GM12878 (cell line): ENCODE measurements at regions not wholly inside any gene's neighbourhood (a gene's known extent, or its start where the extent isn't known, plus 50 kb on each side); places are given as distances from the start of the nearest gene placed in this dataset.

Experiments
- ATAC-seq: fragments of 200-7000 bp; cut with Tn5 transposase; 3 replicates; pipeline ENCODE4 v1.9.1; 2020; ENCODE audit warnings: mild to moderate bottlenecking, moderate library complexity
- BruUV-seq: library from RNA; stranded (reverse); fragments of 400-500 nt; replicated peaks from 2 replicates; lab custom pipeline; 2021; lab: Mats Ljungman, UMichigan
- CTCF ChIA-PET: fragments of 300-600 bp; sonication (Branson Sonifier 250); formaldehyde crosslinking; extraction: SDS; loops from one replicate; lab custom pipeline; 2021; ENCODE audit warnings: inconsistent platforms; lab: Yijun Ruan, JAX
- POLR2A ChIA-PET: fragments of 350-600 bp; formaldehyde crosslinking; extraction: SDS; loops from one replicate; lab custom pipeline; 2021; ENCODE audit warnings: inconsistent platforms; lab: Charles Lee
- RAD21 ChIA-PET: fragments of 300-600 bp; sonication (Branson Sonifier 250); formaldehyde crosslinking; loops from one replicate; lab custom pipeline; 2023; ENCODE audit warnings: antibody characterized with exemption; ENCODE audit not compliant: unreplicated experiment; lab: Charles Lee
- SMC1A ChIA-PET: fragments of 300-600 bp; sonication (Branson Sonifier 250); formaldehyde crosslinking; loops from one replicate; lab custom pipeline; 2023; ENCODE audit not compliant: unreplicated experiment, uncharacterized antibody; lab: Charles Lee
- DNase-seq: peaks from one replicate; pipeline ENCODE4 v3.0.0-alpha.2; 2011; ENCODE audit warnings: low read depth, low spot score
- FAIRE-seq: peaks from 3 replicates; lab custom pipeline; 2011; peaks lifted over from hg19 to GRCh38; lab: Jason Lieb, UNC
- H2AFZ ChIP-seq: 2 replicates; pipeline ENCODE4 v1.6.0; 2011; ENCODE audit warnings: low read depth, low read length, control low read depth; ENCODE audit not compliant: control insufficient read depth
- H3K27ac ChIP-seq: 2 replicates; pipeline ENCODE4 v1.5.1; 2011; ENCODE audit warnings: control low read depth; ENCODE audit not compliant: control insufficient read depth, insufficient read depth
- H3K27me3 ChIP-seq, 2 experiments: replicated peaks in 1 of 2; 2 replicates each; pipeline versions ENCODE4 v1.6.0 to v1.6.1; 2011; ENCODE audit warnings: low read length in 1 of 2; ENCODE audit not compliant: control insufficient read depth in 2 of 2, insufficient read depth in 2 of 2
- H3K36me3 ChIP-seq, 2 experiments: 2 replicates each; pipeline ENCODE4 v1.5.1; 2011; ENCODE audit warnings: low read length in 1 of 2; ENCODE audit not compliant: control insufficient read depth in 2 of 2, insufficient read depth in 2 of 2
- H3K4me1 ChIP-seq: 2 replicates; pipeline ENCODE4 v1.6.1; 2011; ENCODE audit warnings: mild to moderate bottlenecking, low read length, moderate library complexity, mixed read lengths; ENCODE audit not compliant: control insufficient read depth, insufficient read depth
- H3K4me2 ChIP-seq: 2 replicates; pipeline ENCODE4 v1.6.0; 2011; ENCODE audit warnings: control low read depth; ENCODE audit not compliant: control insufficient read depth, insufficient read depth
- H3K4me3 ChIP-seq: fragments of 200-600 bp; sonication (generic); 2 replicates; pipeline ENCODE4 v1.5.1; 2016
- H3K79me2 ChIP-seq: 2 replicates; pipeline ENCODE4 v1.6.0; 2011; ENCODE audit warnings: low read length; ENCODE audit not compliant: control insufficient read depth, insufficient read depth
- H3K9ac ChIP-seq: 2 replicates; pipeline ENCODE4 v1.8.0; 2011; ENCODE audit warnings: low read length, control low read depth, mixed read lengths; ENCODE audit not compliant: control insufficient read depth, insufficient read depth
- H3K9me3 ChIP-seq: replicated peaks from 3 replicates; pipeline ENCODE4 v1.5.1; 2011; ENCODE audit warnings: mild to moderate bottlenecking, low read length; ENCODE audit not compliant: control insufficient read depth, insufficient read depth
- H4K20me1 ChIP-seq: 2 replicates; pipeline ENCODE4 v1.6.0; 2011; ENCODE audit not compliant: control insufficient read depth, insufficient read depth
- CREB1 ChIP-seq: IDR thresholded peaks from 2 replicates; pipeline ENCODE4 v1.6.1; 2012; ENCODE audit warnings: low read depth, mild to moderate bottlenecking, inconsistent platforms
- SPI1 ChIP-seq: IDR thresholded peaks from 2 replicates; pipeline ENCODE4 v1.6.1; 2011; ENCODE audit warnings: low read depth, mild to moderate bottlenecking, low read length, moderate library complexity, borderline replicate concordance; ENCODE audit not compliant: insufficient read depth
- SREBF1 ChIP-seq: IDR thresholded peaks from 2 replicates; pipeline ENCODE4 v1.6.1; 2012; ENCODE audit warnings: mild to moderate bottlenecking, low read length
- ZBTB40 ChIP-seq: fragments of 450-650 bp; IDR thresholded peaks from 2 replicates; pipeline ENCODE4 v1.6.1; 2016; ENCODE audit warnings: mild to moderate bottlenecking, moderate library complexity, borderline replicate concordance
- ZNF687 ChIP-seq: fragments of 450-650 bp; IDR thresholded peaks from 2 replicates; pipeline ENCODE4 v1.6.1; 2017; ENCODE audit warnings: mild to moderate bottlenecking, moderate library complexity
- ZSCAN29 ChIP-seq: fragments of 450-650 bp; IDR thresholded peaks from 2 replicates; pipeline ENCODE4 v1.6.1; 2017; ENCODE audit warnings: mild to moderate bottlenecking, moderate library complexity
- WGBS: methylation state at CpG from one replicate; pipeline ENCODE4 v1.1.6; 2016; ENCODE audit warnings: low lambda C conversion rate; ENCODE audit not compliant: insufficient replicate concordance, insufficient coverage; ENCODE audit errors: missing lambda C conversion rate; 5-methylcytosine and 5-hydroxymethylcytosine counted together
- in situ Hi-C: fragments of 300-500 bp; cut with MboI; formaldehyde crosslinking; loops from 9 replicates; pipeline ENCODE4 v1.14.3; 2018; ENCODE audit warnings: mixed read lengths
- intact Hi-C: fragments of 100-400 bp; cut with micrococcal nuclease; formaldehyde crosslinking; loops from one replicate; pipeline ENCODE4 v1.14.2; 2022; ENCODE audit not compliant: unreplicated experiment
- TF ChIP-seq, protein P1 (sequence below): fragments of 450-650 bp; IDR thresholded peaks from 2 replicates; pipeline ENCODE4 v1.6.1; 2017; ENCODE audit warnings: low read depth, mild to moderate bottlenecking, moderate library complexity
- TF ChIP-seq, protein P2 (sequence below): fragments of 450-650 bp; IDR thresholded peaks from 2 replicates; pipeline ENCODE4 v1.6.1; 2017; ENCODE audit warnings: borderline replicate concordance

- TF ChIP-seq ZBTB40 = no peak
- no peak for TF ChIP-seq SREBF1
- TF ChIP-seq, protein P1, sequence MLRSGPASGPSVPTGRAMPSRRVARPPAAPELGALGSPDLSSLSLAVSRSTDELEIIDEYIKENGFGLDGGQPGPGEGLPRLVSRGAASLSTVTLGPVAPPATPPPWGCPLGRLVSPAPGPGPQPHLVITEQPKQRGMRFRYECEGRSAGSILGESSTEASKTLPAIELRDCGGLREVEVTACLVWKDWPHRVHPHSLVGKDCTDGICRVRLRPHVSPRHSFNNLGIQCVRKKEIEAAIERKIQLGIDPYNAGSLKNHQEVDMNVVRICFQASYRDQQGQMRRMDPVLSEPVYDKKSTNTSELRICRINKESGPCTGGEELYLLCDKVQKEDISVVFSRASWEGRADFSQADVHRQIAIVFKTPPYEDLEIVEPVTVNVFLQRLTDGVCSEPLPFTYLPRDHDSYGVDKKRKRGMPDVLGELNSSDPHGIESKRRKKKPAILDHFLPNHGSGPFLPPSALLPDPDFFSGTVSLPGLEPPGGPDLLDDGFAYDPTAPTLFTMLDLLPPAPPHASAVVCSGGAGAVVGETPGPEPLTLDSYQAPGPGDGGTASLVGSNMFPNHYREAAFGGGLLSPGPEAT = no peak
Measured at GRCh38 chr13:53382008-53382407, 353.4 kb downstream of the OLFM4 start (continued).

DNA sequence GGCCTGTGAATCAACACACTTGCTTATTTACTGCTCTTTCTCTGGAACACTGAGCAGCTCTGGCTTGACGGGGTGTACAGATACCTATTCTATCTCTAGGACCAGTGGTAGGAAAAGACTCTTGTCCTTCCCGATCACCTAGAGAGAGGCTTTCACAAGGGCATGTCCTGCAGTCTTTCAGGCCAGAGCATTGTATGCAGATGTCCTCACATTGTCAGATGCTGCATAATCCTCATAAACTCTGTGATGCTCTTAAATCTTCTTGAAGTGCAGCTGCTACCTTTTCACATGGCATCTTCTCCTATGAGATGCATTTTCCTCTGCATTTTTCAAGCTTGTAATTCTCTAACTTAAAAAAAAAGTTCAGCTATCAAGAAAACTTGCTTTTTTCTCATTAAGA is 369.4 kb downstream of the OLFM4 start:
- 31% methylated on average over 2 of the region's 2 CpGs for WGBS
- no peak overlapping the region for H3K4me2 ChIP-seq
- ATAC-seq = no peak
- no peaks in the 10 kb centered on the region for H3K36me3 ChIP-seq
- no peak overlapping the region for H3K27ac ChIP-seq
- H3K27me3 ChIP-seq = no peaks in the 10 kb centered on the region
- DNase-seq = no peak
- SMC1A ChIA-PET = no interaction called here
- POLR2A ChIA-PET = no interaction called here
- CTCF ChIA-PET = no interaction called here
- no peaks in the 10 kb centered on the region for H3K79me2 ChIP-seq
- no peak for FAIRE-seq
- no peaks in the 10 kb centered on the region for H3K4me1 ChIP-seq
- RAD21 ChIA-PET = no interaction called here
- H2AFZ ChIP-seq = no peak overlapping the region
- intact Hi-C loops (no loop called here), in situ Hi-C loops (no loop called here)
- H3K4me3 ChIP-seq = no peak overlapping the region
- H4K20me1 ChIP-seq = no peaks in the 10 kb centered on the region
- H3K9ac ChIP-seq = no peak overlapping the region
- no peaks in the 10 kb centered on the region for H3K9me3 ChIP-seq
- BruUV-seq = no TSS peak
- TF ChIP-seq CREB1 (no peak), ZSCAN29 (no peak), SPI1 (no peak), ZNF687 (no peak)
- TF ChIP-seq, protein P2, sequence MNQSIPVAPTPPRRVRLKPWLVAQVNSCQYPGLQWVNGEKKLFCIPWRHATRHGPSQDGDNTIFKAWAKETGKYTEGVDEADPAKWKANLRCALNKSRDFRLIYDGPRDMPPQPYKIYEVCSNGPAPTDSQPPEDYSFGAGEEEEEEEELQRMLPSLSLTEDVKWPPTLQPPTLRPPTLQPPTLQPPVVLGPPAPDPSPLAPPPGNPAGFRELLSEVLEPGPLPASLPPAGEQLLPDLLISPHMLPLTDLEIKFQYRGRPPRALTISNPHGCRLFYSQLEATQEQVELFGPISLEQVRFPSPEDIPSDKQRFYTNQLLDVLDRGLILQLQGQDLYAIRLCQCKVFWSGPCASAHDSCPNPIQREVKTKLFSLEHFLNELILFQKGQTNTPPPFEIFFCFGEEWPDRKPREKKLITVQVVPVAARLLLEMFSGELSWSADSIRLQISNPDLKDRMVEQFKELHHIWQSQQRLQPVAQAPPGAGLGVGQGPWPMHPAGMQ = no peak
